ENCODE measurements at regions not wholly inside any gene's neighbourhood (a gene's known extent, or its start where the extent isn't known, plus 50 kb on each side); places are given as distances from the start of the nearest gene placed in this dataset.

DNA sequence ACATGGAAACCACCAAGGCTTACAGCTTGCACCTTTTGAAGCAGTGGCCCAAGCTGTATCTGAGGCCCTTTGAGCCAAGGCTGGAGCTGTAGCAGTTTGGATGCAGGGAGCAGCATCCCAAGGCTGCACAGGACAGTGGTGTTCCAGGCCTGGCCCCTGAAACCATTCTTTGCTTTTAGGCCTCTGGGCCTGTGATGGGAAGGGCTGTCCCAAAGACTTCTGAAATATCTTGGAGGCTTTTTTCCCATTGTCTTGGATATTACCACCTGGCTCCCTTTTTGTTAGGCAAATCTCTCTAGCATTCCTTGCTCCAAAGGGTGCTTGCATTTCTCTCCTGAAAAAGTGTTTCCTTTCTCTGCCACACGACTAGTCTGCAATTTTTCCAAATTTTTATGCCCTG, 302.8 kb upstream of the MDFIC2 start:
- TF ChIP-seq, protein P1, sequence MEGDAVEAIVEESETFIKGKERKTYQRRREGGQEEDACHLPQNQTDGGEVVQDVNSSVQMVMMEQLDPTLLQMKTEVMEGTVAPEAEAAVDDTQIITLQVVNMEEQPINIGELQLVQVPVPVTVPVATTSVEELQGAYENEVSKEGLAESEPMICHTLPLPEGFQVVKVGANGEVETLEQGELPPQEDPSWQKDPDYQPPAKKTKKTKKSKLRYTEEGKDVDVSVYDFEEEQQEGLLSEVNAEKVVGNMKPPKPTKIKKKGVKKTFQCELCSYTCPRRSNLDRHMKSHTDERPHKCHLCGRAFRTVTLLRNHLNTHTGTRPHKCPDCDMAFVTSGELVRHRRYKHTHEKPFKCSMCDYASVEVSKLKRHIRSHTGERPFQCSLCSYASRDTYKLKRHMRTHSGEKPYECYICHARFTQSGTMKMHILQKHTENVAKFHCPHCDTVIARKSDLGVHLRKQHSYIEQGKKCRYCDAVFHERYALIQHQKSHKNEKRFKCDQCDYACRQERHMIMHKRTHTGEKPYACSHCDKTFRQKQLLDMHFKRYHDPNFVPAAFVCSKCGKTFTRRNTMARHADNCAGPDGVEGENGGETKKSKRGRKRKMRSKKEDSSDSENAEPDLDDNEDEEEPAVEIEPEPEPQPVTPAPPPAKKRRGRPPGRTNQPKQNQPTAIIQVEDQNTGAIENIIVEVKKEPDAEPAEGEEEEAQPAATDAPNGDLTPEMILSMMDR (IDR thresholded peaks at IDR 0.05): no peak
- no peak for TF ChIP-seq POLR2AphosphoS5 (IDR thresholded peaks at IDR 0.05)
